ENCODE measurements at regions not wholly inside any gene's neighbourhood (a gene's known extent, or its start where the extent isn't known, plus 50 kb on each side); places are given as distances from the start of the nearest gene placed in this dataset.

DNA sequence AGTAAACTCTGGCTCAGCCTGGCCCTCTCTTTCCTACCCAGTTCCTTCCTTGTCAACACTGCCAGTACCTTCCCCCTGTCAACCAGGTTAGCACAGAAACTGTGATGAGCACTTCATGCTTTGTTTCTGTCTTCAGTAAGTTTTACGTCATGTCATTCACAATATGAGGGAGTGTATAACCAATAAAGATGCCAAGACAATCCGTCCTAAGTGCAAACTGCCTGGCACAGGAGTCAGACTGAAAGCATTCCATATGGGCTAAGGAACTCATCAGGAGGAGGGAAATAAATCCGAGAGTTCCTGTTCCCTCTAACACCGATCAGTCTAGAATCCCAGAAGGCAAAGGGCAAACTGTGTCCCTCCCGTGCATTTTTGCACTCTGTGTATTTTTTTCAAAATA, 507.2 kb downstream of the CMPK2 start:
- TF ChIP-seq, protein P1, sequence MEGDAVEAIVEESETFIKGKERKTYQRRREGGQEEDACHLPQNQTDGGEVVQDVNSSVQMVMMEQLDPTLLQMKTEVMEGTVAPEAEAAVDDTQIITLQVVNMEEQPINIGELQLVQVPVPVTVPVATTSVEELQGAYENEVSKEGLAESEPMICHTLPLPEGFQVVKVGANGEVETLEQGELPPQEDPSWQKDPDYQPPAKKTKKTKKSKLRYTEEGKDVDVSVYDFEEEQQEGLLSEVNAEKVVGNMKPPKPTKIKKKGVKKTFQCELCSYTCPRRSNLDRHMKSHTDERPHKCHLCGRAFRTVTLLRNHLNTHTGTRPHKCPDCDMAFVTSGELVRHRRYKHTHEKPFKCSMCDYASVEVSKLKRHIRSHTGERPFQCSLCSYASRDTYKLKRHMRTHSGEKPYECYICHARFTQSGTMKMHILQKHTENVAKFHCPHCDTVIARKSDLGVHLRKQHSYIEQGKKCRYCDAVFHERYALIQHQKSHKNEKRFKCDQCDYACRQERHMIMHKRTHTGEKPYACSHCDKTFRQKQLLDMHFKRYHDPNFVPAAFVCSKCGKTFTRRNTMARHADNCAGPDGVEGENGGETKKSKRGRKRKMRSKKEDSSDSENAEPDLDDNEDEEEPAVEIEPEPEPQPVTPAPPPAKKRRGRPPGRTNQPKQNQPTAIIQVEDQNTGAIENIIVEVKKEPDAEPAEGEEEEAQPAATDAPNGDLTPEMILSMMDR (IDR thresholded peaks at IDR 0.05): no peak
- no peak for TF ChIP-seq EZH2 (IDR thresholded peaks at IDR 0.05; ENCODE audit: borderline replicate concordance, insufficient read depth, low read depth, low read length, poor library complexity, severe bottlenecking)

All from B cell (primary cell).